ENCODE measurements at regions not wholly inside any gene's neighbourhood (a gene's known extent, or its start where the extent isn't known, plus 50 kb on each side); places are given as distances from the start of the nearest gene placed in this dataset.
"Not testable (repeated sequence)": the region's sequence is repeated elsewhere in the genome, so short reads cannot be mapped to it uniquely, and the experiment has no call there.

DNA sequence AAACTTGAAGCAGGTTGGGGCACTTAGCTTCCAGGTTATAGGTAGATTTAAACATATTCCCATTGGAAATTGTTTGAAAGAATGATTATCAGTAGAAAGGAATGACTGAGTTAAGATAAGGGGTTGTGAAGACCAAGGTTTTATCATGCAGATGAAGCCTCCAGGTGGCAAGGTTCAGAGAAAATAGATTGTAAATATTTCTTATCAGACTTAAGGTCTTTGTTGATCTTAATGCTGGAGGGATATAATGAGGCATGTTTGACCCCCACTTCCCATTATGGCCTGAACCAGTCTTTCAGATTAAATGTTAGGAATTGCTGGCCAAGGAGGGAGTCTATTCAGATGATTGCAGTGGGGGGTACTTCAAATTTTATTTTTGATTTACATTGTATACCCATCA is 1486.5 kb upstream of the PRR20A start:
- in situ Hi-C loops (cut with HindIII; ENCODE audit: low pct_ligation_motif_present, low sequenced_read_pairs): no loop called here
- no peak overlapping the region for H3K27ac ChIP-seq
- no peaks in the 10 kb centered on the region for H3K27me3 ChIP-seq (replicated peaks)
- no peak overlapping the region for H3K4me3 ChIP-seq (ENCODE audit: low read depth, low read length)
- no peak for TF ChIP-seq CTCF (IDR thresholded peaks at IDR 0.05; ENCODE audit: low read depth, low read length, missing control alignments)
- DNase-seq: no peak
- no peaks in the 10 kb centered on the region for H3K36me3 ChIP-seq (replicated peaks)

DNA sequence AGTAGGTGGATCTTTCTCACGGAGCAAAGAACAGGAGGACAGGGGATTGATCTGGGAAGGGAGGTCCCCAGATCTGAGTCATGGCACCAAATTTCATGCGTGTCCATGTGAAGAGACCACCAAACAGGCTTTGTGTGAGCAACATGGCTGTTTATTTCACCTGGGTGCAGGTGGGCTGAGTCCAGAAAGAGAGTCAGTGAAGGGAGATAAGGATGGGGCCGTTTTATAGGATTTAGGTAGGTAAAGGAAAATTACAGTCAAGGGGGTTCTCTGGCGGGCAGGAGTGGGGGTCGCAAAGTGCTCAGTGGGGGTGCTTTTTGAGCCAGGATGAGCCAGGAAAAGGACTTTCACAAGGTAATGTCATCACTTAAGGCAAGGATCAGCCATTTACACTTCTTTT is 1480.5 kb upstream of the PRR20A start:
- H3K36me3 ChIP-seq (replicated peaks); in situ Hi-C loops (cut with HindIII; ENCODE audit: low pct_ligation_motif_present, low sequenced_read_pairs): not testable (repeated sequence)

GRCh38 chr13:55660851-55661250 is 1479.9 kb upstream of the PRR20A start:
- Histone ChIP-seq H3K36me3 (replicated peaks) (no peaks in the 10 kb centered on the region), H3K27ac (no peak overlapping the region), H3K27me3 (replicated peaks) (no peaks in the 10 kb centered on the region), H3K4me3 (ENCODE audit: low read depth, low read length) (no peak overlapping the region)
- no peak for DNase-seq
- in situ Hi-C loops (cut with HindIII; ENCODE audit: low pct_ligation_motif_present, low sequenced_read_pairs): no loop called here
- TF ChIP-seq CTCF (IDR thresholded peaks at IDR 0.05; ENCODE audit: low read depth, low read length, missing control alignments): no peak

More for the DNA sequence above, 1480.5 kb upstream of the PRR20A start:
- not testable (repeated sequence) for H3K4me3 ChIP-seq (ENCODE audit: low read depth, low read length); DNase-seq; H3K27me3 ChIP-seq (replicated peaks); H3K27ac ChIP-seq

DNA sequence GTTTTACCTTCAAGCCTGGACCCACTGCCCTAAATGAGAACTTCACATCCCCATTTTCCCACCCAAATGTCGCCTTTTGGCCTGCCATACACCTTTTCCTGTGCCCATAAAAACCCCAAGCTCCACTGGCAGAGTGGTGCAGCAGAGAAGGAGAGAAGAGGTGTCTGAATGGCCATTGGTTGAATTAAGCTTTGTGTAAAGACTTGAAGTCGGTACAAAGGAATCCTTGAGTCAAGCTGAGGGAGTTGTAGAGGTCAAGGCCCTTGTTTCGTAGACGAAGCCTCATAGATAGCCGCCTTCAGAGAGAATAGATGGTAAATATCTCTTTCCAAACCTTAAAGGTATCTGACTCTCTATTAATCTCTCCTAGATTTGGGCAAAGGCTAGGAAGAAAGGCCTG is 1479.2 kb upstream of the PRR20A start:
- no peak overlapping the region for H3K27ac ChIP-seq
- H3K4me3 ChIP-seq (ENCODE audit: low read depth, low read length): no peak overlapping the region
- no peak for DNase-seq
- in situ Hi-C loops (cut with HindIII; ENCODE audit: low pct_ligation_motif_present, low sequenced_read_pairs): no loop called here
- H3K36me3 ChIP-seq (replicated peaks): no peaks in the 10 kb centered on the region
- H3K27me3 ChIP-seq (replicated peaks): no peaks in the 10 kb centered on the region
- no peak for TF ChIP-seq CTCF (IDR thresholded peaks at IDR 0.05; ENCODE audit: low read depth, low read length, missing control alignments)

GRCh38 chr13:55664178-55664577 is 1476.5 kb upstream of the PRR20A start:
- in situ Hi-C loops (cut with HindIII; ENCODE audit: low pct_ligation_motif_present, low sequenced_read_pairs): no loop called here
- no peaks in the 10 kb centered on the region for H3K36me3 ChIP-seq (replicated peaks)
- no peak overlapping the region for H3K4me3 ChIP-seq (ENCODE audit: low read depth, low read length)
- no peak for DNase-seq
- no peaks in the 10 kb centered on the region for H3K27me3 ChIP-seq (replicated peaks)
- no peak overlapping the region for H3K27ac ChIP-seq
- no peak for TF ChIP-seq CTCF (IDR thresholded peaks at IDR 0.05; ENCODE audit: low read depth, low read length, missing control alignments)

- Histone ChIP-seq H3K36me3 (replicated peaks) (no peaks in the 10 kb centered on the region), H3K27me3 (replicated peaks) (no peaks in the 10 kb centered on the region), H3K4me3 (ENCODE audit: low read depth, low read length) (no peak overlapping the region), H3K27ac (no peak overlapping the region)
- in situ Hi-C loops (cut with HindIII; ENCODE audit: low pct_ligation_motif_present, low sequenced_read_pairs): no loop called here
- no peak for TF ChIP-seq CTCF (IDR thresholded peaks at IDR 0.05; ENCODE audit: low read depth, low read length, missing control alignments)
- no peak for DNase-seq
Observed at GRCh38 chr13:55669051-55669450, 1471.7 kb upstream of the PRR20A start.
